ENCODE measurements at regions not wholly inside any gene's neighbourhood (a gene's known extent, or its start where the extent isn't known, plus 50 kb on each side); places are given as distances from the start of the nearest gene placed in this dataset.

- Histone ChIP-seq H3K36me3 (replicated peaks in 1 of 2; ENCODE audit: control insufficient read depth in 1 of 2, insufficient read depth in 2 of 2, low read length in 2 of 2) (no peaks in the 10 kb centered on the region), H3K27me3 (ENCODE audit: control insufficient read depth in 2 of 2, insufficient read depth in 2 of 2, low read length in 2 of 2) (peaks cover 15% of the 10 kb centered on the region in 2 donors), H3K4me1 (ENCODE audit: control insufficient read depth in 1 of 2, insufficient read depth in 2 of 2, low read length in 2 of 2) (peaks cover 28 to 30% of the 10 kb centered on the region in 2 donors), H2AFZ (ENCODE audit: insufficient read depth, low read depth, low read length, poor library complexity, severe bottlenecking) (no peak overlapping the region), H3K27ac (ENCODE audit: low read depth in 1 of 2, low read length in 2 of 2) (no peak overlapping the region), H3K4me3 (replicated peaks in 1 of 3; ENCODE audit: low read depth in 2 of 3, low read length in 3 of 3) (no peak overlapping the region), H3K4me2 (replicated peaks; ENCODE audit: extremely low read depth, low read length, poor library complexity, severe bottlenecking) (no peak overlapping the region), H3K9me3 (replicated peaks in 1 of 2; ENCODE audit: control insufficient read depth in 1 of 2, insufficient read depth in 1 of 2, low read length in 2 of 2) (no peaks in the 10 kb centered on the region), H4K20me1 (ENCODE audit: insufficient read depth, low read length) (no peaks in the 10 kb centered on the region), H3K9ac (ENCODE audit: insufficient read depth, low read length, poor library complexity, severe bottlenecking) (no peak overlapping the region), H3K79me2 (ENCODE audit: insufficient read depth, low read length) (no peaks in the 10 kb centered on the region)
- intact Hi-C loops (cut with micrococcal nuclease), result no loop called here
- Mint-ChIP-seq H3K4me1 (peaks cover 33% of the 10 kb centered on the region), H3K9me3 (peaks cover 0 to 8% (median 0%) of the 10 kb centered on the region in 7 donors), H3K27me3 (ENCODE audit: low read depth in 3 of 3) (peaks cover 11 to 19% (median 14%) of the 10 kb centered on the region in 3 donors), H3K27ac (no peak overlapping the region), H3K4me3 (peak overlapping the region in 1 of 2 donors; percentile 55), H3K36me3 (peaks cover 0 to 5% of the 10 kb centered on the region in 2 donors)
- no CpG with 5 or more reads among the region's 5 CpGs for WGBS (ENCODE audit: insufficient coverage)
- no peak for DNase-seq
- TF ChIP-seq, protein P1, sequence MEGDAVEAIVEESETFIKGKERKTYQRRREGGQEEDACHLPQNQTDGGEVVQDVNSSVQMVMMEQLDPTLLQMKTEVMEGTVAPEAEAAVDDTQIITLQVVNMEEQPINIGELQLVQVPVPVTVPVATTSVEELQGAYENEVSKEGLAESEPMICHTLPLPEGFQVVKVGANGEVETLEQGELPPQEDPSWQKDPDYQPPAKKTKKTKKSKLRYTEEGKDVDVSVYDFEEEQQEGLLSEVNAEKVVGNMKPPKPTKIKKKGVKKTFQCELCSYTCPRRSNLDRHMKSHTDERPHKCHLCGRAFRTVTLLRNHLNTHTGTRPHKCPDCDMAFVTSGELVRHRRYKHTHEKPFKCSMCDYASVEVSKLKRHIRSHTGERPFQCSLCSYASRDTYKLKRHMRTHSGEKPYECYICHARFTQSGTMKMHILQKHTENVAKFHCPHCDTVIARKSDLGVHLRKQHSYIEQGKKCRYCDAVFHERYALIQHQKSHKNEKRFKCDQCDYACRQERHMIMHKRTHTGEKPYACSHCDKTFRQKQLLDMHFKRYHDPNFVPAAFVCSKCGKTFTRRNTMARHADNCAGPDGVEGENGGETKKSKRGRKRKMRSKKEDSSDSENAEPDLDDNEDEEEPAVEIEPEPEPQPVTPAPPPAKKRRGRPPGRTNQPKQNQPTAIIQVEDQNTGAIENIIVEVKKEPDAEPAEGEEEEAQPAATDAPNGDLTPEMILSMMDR (IDR thresholded peaks at IDR 0.05), result no peak
Observed at GRCh38 chr3:174438501-174439145, 420.5 kb upstream of the NAALADL2 start.

GRCh38 chr3:174439331-174440252 lies 419.5 kb upstream of the NAALADL2 start:
- no peaks in the 10 kb centered on the region for H3K79me2 ChIP-seq (ENCODE audit: insufficient read depth, low read length)
- TF ChIP-seq, protein P1 (IDR thresholded peaks at IDR 0.05), result no peak
- Mint-ChIP-seq H3K9me3 (peaks cover 0 to 8% (median 0%) of the 10 kb centered on the region in 7 donors), H3K4me1 (peaks cover 33% of the 10 kb centered on the region), H3K27ac (peak overlapping the region; percentile 63 to 84 (median 81)), H3K4me3 (peak overlapping the region; percentile 83 to 92), H3K27me3 (ENCODE audit: low read depth in 3 of 3) (peaks cover 11 to 18% (median 14%) of the 10 kb centered on the region in 3 donors), H3K36me3 (peaks cover 0 to 5% of the 10 kb centered on the region in 2 donors)
- intact Hi-C loops (cut with micrococcal nuclease), result loop anchor here in 1 of 2 donors (10.0 kb wide), 1 partner anchor 105 kb away; no protein-coding TSS in a partner anchor
- H3K4me2 ChIP-seq (replicated peaks; ENCODE audit: extremely low read depth, low read length, poor library complexity, severe bottlenecking), result peak overlapping the region; percentile 79
- H3K36me3 ChIP-seq (replicated peaks in 1 of 2; ENCODE audit: control insufficient read depth in 1 of 2, insufficient read depth in 2 of 2, low read length in 2 of 2), result no peaks in the 10 kb centered on the region
- peaks cover 35 to 37% of the 10 kb centered on the region in 2 donors for H3K4me1 ChIP-seq (ENCODE audit: control insufficient read depth in 1 of 2, insufficient read depth in 2 of 2, low read length in 2 of 2)
- H2AFZ ChIP-seq (ENCODE audit: insufficient read depth, low read depth, low read length, poor library complexity, severe bottlenecking), result no peak overlapping the region
- H3K27me3 ChIP-seq (ENCODE audit: control insufficient read depth in 2 of 2, insufficient read depth in 2 of 2, low read length in 2 of 2), result peaks cover 15% of the 10 kb centered on the region in 2 donors
- WGBS (ENCODE audit: insufficient coverage), result 0% methylated on average over 5 of the region's 12 CpGs
- peak overlapping the region; percentile 2 for H3K9ac ChIP-seq (ENCODE audit: insufficient read depth, low read length, poor library complexity, severe bottlenecking)
- peak overlapping the region in 2 of 3 experiments; percentile 78 to 79 for H3K4me3 ChIP-seq (replicated peaks in 1 of 3; ENCODE audit: low read depth in 2 of 3, low read length in 3 of 3)
- H4K20me1 ChIP-seq (ENCODE audit: insufficient read depth, low read length), result no peaks in the 10 kb centered on the region
- no peak overlapping the region for H3K27ac ChIP-seq (ENCODE audit: low read depth in 1 of 2, low read length in 2 of 2)
- H3K9me3 ChIP-seq (replicated peaks in 1 of 2; ENCODE audit: control insufficient read depth in 1 of 2, insufficient read depth in 1 of 2, low read length in 2 of 2), result no peaks in the 10 kb centered on the region
- peak; percentile 61 to 76 (median 71) for DNase-seq
